Progenitor cell of endocrine pancreas (in vitro differentiated cells): ENCODE measurements at regions not wholly inside any gene's neighbourhood (a gene's known extent, or its start where the extent isn't known, plus 50 kb on each side); places are given as distances from the start of the nearest gene placed in this dataset.

Experiments used
- DNase-seq: peaks from one replicate; pipeline ENCODE4 v3.0.0; 2021; ENCODE audit warnings: low spot score; ENCODE audit not compliant: unreplicated experiment
- H3K27ac Mint-ChIP-seq: 2 replicates; pipeline ENCODE4 v1.8.0; 2021; ENCODE audit warnings: mild to moderate bottlenecking, moderate library complexity, mixed read lengths
- H3K27me3 Mint-ChIP-seq: 2 replicates; pipeline ENCODE4 v1.8.0; 2021; ENCODE audit warnings: mixed read lengths
- H3K36me3 Mint-ChIP-seq: 2 replicates; pipeline ENCODE4 v1.8.0; 2022; ENCODE audit warnings: mixed read lengths; ENCODE audit not compliant: insufficient read depth
- H3K4me1 Mint-ChIP-seq: 2 replicates; pipeline ENCODE4 v1.8.0; 2021; ENCODE audit warnings: low read depth, mixed read lengths
- H3K4me3 Mint-ChIP-seq: 2 replicates; pipeline ENCODE4 v1.8.0; 2021; ENCODE audit warnings: low read depth, mild to moderate bottlenecking, moderate library complexity, mixed read lengths
- H3K9me3 Mint-ChIP-seq: 2 replicates; pipeline ENCODE4 v1.8.0; 2021; ENCODE audit warnings: low read depth, mixed read lengths
- TF ChIP-seq, protein P1 (sequence below): fragments of 200-600 bp; sonication (generic); IDR thresholded peaks from one replicate; pipeline ENCODE4 v1.5.0; 2021; ENCODE audit warnings: antibody characterized with exemption, mild to moderate bottlenecking; ENCODE audit not compliant: unreplicated experiment

DNA sequence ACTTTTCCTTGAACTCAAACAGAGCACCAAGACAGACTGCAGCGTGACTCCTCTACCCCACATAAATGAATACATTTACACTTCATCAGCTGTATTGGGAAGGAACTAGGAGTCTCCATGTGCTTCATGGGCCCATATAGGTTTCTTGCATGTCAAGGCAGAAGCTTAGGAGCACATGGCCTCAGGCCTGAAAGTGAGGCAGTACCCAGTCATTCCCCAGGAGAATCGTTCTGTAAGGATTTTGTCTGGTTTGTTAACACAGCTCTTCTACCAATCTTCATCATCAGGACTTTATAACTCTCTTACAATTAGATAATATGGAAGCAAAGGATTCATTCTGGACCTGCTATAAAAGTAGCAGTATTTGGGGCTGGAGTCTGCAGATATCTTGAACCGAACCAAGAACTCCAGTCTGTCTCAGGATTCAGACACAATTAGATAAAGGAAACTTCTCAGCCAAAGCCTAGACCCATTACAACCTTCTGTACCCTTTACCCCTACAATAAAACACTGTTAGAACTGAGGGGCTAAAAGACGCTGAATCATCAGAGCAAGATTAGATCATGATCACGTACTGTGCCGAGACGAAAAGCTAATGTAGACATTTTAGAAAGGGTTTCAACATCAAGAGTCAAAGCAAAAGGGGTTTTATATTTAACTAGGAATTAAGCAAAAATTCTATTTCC lies 385.5 kb upstream of the SLC30A5 start:
- Mint-ChIP-seq H3K36me3 (no peaks in the 10 kb centered on the region), H3K4me3 (no peak overlapping the region), H3K9me3 (no peaks in the 10 kb centered on the region), H3K27me3 (no peaks in the 10 kb centered on the region), H3K27ac (no peak overlapping the region), H3K4me1 (no peaks in the 10 kb centered on the region)
- TF ChIP-seq, protein P1, sequence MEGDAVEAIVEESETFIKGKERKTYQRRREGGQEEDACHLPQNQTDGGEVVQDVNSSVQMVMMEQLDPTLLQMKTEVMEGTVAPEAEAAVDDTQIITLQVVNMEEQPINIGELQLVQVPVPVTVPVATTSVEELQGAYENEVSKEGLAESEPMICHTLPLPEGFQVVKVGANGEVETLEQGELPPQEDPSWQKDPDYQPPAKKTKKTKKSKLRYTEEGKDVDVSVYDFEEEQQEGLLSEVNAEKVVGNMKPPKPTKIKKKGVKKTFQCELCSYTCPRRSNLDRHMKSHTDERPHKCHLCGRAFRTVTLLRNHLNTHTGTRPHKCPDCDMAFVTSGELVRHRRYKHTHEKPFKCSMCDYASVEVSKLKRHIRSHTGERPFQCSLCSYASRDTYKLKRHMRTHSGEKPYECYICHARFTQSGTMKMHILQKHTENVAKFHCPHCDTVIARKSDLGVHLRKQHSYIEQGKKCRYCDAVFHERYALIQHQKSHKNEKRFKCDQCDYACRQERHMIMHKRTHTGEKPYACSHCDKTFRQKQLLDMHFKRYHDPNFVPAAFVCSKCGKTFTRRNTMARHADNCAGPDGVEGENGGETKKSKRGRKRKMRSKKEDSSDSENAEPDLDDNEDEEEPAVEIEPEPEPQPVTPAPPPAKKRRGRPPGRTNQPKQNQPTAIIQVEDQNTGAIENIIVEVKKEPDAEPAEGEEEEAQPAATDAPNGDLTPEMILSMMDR, result no peak
- DNase-seq, result no peak

DNA sequence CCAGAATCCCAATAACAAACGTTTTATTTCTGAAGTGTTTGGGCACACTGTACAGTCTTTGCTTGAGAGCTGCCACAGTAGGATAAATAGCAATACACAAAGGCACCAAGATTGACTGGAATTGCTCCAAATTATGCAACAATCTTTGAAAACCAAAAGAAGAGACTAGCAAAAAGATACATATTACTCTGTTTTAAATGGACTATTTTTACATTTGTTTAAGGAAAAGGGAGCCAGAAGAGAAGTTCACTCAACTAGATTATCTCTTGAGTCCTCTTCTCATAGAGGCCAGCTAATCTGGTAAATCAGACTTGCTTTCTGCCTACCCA lies 385.0 kb upstream of the SLC30A5 start:
- Mint-ChIP-seq H3K27ac (no peak overlapping the region), H3K27me3 (no peaks in the 10 kb centered on the region), H3K4me1 (no peaks in the 10 kb centered on the region), H3K9me3 (no peaks in the 10 kb centered on the region), H3K36me3 (no peaks in the 10 kb centered on the region), H3K4me3 (no peak overlapping the region)
- TF ChIP-seq, protein P1, result no peak
- DNase-seq, result no peak

DNA sequence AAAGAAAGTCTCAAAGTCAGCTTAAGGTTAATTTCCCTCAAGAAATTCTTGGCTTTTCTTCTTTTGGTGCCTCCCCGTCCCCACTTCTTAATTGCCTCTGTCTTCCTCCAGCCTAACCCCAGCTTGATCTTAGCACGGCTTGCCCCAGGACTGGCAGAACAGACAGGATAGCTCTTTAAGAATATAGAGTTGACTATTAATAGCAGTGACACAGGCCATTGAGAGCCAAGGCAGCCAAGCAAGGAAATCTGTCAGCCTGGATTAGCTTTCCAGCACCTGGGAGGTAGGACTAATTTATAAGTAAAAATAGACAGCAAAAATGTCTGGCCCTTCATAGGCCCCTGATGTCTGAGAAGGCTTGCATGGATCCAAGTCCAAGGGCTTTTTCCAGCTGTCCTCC lies 384.6 kb upstream of the SLC30A5 start:
- no peaks in the 10 kb centered on the region for H3K9me3 Mint-ChIP-seq
- no peak overlapping the region for H3K27ac Mint-ChIP-seq
- no peaks in the 10 kb centered on the region for H3K36me3 Mint-ChIP-seq
- DNase-seq, result no peak
- H3K27me3 Mint-ChIP-seq, result no peaks in the 10 kb centered on the region
- TF ChIP-seq, protein P1, result no peak
- no peaks in the 10 kb centered on the region for H3K4me1 Mint-ChIP-seq
- no peak overlapping the region for H3K4me3 Mint-ChIP-seq

DNA sequence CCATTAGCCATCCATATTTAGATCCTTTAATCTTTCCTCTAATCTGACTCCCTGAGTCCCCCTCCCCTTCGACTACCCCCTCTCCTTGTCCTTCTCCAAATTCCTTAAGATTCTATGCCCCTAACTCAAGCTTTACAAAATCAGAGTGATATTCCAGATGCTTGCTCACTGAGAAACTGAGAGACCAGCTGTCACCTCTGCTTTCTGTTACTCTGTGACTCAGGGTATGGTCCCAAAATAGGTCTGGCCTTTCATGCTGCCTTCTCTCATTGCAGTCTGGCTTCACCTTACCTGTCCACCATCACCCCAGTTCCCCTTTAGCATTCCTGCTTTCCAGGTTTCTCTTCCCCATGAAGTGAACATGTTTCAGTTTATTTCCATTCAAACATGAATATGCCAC lies 383.3 kb upstream of the SLC30A5 start:
- Mint-ChIP-seq H3K9me3 (no peaks in the 10 kb centered on the region), H3K4me1 (no peaks in the 10 kb centered on the region), H3K27me3 (no peaks in the 10 kb centered on the region), H3K27ac (no peak overlapping the region), H3K36me3 (no peaks in the 10 kb centered on the region), H3K4me3 (no peak overlapping the region)
- no peak for DNase-seq
- TF ChIP-seq, protein P1, result no peak

DNA sequence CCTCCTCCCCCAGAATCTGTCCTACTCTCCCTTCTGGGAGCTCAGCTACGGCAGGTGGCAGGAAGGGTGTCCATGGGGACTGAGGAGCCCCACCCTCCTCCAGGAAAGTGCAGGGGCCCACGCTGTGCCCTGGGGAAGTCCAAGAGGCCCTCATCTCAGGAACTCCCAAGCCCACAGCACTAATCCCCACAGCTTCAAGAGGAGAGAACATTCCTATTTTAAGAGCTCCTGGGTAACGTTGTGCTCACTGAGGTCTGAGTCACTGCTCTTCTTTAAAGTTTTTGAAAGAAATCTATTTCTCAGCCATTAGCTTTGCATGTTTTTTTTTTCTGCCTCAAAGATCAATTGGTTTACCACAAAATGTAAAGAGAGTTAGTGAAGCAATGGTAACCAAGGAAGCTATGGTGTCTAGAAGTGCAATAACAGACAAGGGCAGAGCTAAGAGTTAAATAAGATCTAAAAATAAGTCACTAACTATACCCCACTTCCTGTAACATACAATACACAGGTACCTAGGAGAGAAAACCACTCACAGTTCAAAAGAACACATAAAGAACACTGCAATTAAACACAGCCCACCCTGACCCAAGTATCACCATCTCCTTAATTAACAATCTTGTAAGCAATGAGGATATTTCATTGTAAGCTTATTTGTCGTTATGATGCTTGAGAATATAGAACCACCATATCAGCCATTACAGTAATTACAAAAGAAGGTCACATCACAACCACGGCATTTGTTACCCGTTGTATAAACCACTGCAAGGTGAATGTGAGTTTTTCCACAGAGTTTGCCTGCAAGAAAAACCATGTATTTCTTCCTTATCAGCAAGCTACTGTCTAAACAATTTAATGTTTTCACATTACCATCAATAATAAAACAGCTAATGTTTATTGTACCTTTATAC lies 382.3 kb upstream of the SLC30A5 start:
- no peak for DNase-seq
- TF ChIP-seq, protein P1, result no peak
- H3K4me3 Mint-ChIP-seq, result no peak overlapping the region
- no peaks in the 10 kb centered on the region for H3K4me1 Mint-ChIP-seq
- H3K36me3 Mint-ChIP-seq, result no peaks in the 10 kb centered on the region
- H3K27me3 Mint-ChIP-seq, result no peaks in the 10 kb centered on the region
- H3K9me3 Mint-ChIP-seq, result no peaks in the 10 kb centered on the region
- no peak overlapping the region for H3K27ac Mint-ChIP-seq
